ENCODE measurements at regions not wholly inside any gene's neighbourhood (a gene's known extent, or its start where the extent isn't known, plus 50 kb on each side); places are given as distances from the start of the nearest gene placed in this dataset.

- no peaks in the 10 kb centered on the region for H3K36me3 ChIP-seq
- no peak overlapping the region for H3K4me3 ChIP-seq (ENCODE audit: low read depth, low read length)
Measured at GRCh38 chr11:34757026-34757451, 136.1 kb downstream of the EHF start.

GRCh38 chr11:34756591-34756990 lies 135.7 kb downstream of the EHF start:
- no peak for TF ChIP-seq CTCF (IDR thresholded peaks at IDR 0.05; ENCODE audit: low read depth, low read length)
- H3K4me3 ChIP-seq (ENCODE audit: low read depth, low read length), result no peak overlapping the region
- H3K9me3 ChIP-seq, result no peaks in the 10 kb centered on the region
- no peaks in the 10 kb centered on the region for H3K36me3 ChIP-seq
- H3K27me3 ChIP-seq, result no peaks in the 10 kb centered on the region
- H3K4me1 ChIP-seq, result no peaks in the 10 kb centered on the region
- DNase-seq, result no peak

More at GRCh38 chr11:34757026-34757451, 136.1 kb downstream of the EHF start:
- Histone ChIP-seq H3K9me3 (no peaks in the 10 kb centered on the region), H3K4me1 (no peaks in the 10 kb centered on the region), H3K27me3 (no peaks in the 10 kb centered on the region)
- DNase-seq, result no peak
- no peak for TF ChIP-seq CTCF (IDR thresholded peaks at IDR 0.05; ENCODE audit: low read depth, low read length)

- Histone ChIP-seq H3K4me1 (no peaks in the 10 kb centered on the region), H3K4me3 (ENCODE audit: low read depth, low read length) (no peak overlapping the region), H3K36me3 (no peaks in the 10 kb centered on the region), H3K27me3 (no peaks in the 10 kb centered on the region), H3K9me3 (no peaks in the 10 kb centered on the region)
- no peak for DNase-seq
- no peak for TF ChIP-seq CTCF (IDR thresholded peaks at IDR 0.05; ENCODE audit: low read depth, low read length)
Measured at GRCh38 chr11:34755671-34756070, 134.8 kb downstream of the EHF start.

- DNase-seq, result no peak
- no peak for TF ChIP-seq CTCF (IDR thresholded peaks at IDR 0.05; ENCODE audit: low read depth, low read length)
- no peaks in the 10 kb centered on the region for H3K9me3 ChIP-seq
- no peaks in the 10 kb centered on the region for H3K27me3 ChIP-seq
- no peaks in the 10 kb centered on the region for H3K36me3 ChIP-seq
- no peaks in the 10 kb centered on the region for H3K4me1 ChIP-seq
- no peak overlapping the region for H3K4me3 ChIP-seq (ENCODE audit: low read depth, low read length)
Measured at GRCh38 chr11:34754171-34754823, 133.4 kb downstream of the EHF start.

- Histone ChIP-seq H3K4me3 (ENCODE audit: low read depth, low read length) (no peak overlapping the region), H3K36me3 (no peaks in the 10 kb centered on the region), H3K27me3 (no peaks in the 10 kb centered on the region), H3K4me1 (no peaks in the 10 kb centered on the region), H3K9me3 (no peaks in the 10 kb centered on the region)
- no peak for TF ChIP-seq CTCF (IDR thresholded peaks at IDR 0.05; ENCODE audit: low read depth, low read length)
- DNase-seq, result no peak
Measured at GRCh38 chr11:34750692-34751405, 130.0 kb downstream of the EHF start.

Measured in BE2C (cell line).